Stimulated activated CD4-positive, alpha-beta T cell treated with anti-CD3 and anti-CD28 coated beads, TNF-alpha, amount 100 ng/mL, for 1 hour (primary cell): ENCODE measurements at regions not wholly inside any gene's neighbourhood (a gene's known extent, or its start where the extent isn't known, plus 50 kb on each side); places are given as distances from the start of the nearest gene placed in this dataset.

ENCODE experiments used
- DNase-seq, 3 donors: peaks; one replicate each; pipeline ENCODE4 v3.0.0-alpha.2; 2020; ENCODE audit warnings: low read depth in 3 of 3, low spot score in 1 of 3

GRCh38 chr1:21347072-21347581 is 56.9 kb upstream of the ECE1 start:
- no peak for DNase-seq

GRCh38 chr1:21346365-21347071 is 56.3 kb upstream of the ECE1 start:
- DNase-seq: no peak

- no peak for DNase-seq
Observed at GRCh38 chr1:21344750-21345443, 54.6 kb upstream of the ECE1 start.

- no peak for DNase-seq
Observed at GRCh38 chr1:21344098-21344749, 54.0 kb upstream of the ECE1 start.

GRCh38 chr1:21342961-21343838 is 52.9 kb upstream of the ECE1 start:
- DNase-seq: no peak

DNA sequence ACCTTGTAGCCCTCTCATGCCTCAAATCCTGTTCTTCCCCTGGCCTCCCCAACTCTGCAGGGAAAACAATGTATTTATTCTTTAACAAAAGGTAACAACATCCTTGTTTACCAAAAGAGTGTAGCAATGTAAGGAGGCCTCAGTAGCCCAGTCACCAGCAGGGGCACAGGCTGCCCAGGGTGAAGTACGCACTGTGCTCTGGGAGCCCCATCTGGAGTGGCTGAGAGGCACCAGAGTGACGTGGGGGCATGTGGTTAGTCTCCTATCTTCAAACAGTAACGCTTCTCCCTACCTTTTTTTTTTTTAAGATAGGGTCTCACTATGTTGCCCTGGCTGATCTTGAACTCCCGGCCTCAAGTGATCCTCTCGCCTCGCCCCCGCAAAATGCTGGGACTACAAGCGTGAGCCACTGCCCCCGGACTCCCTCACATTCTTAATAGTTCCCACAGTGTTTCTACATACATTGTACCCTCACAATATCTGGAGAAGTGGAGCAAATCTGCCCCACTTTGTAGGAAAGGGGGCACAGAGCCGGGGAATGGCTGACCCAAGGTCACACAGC is 51.3 kb upstream of the ECE1 start:
- no peak for DNase-seq

DNA sequence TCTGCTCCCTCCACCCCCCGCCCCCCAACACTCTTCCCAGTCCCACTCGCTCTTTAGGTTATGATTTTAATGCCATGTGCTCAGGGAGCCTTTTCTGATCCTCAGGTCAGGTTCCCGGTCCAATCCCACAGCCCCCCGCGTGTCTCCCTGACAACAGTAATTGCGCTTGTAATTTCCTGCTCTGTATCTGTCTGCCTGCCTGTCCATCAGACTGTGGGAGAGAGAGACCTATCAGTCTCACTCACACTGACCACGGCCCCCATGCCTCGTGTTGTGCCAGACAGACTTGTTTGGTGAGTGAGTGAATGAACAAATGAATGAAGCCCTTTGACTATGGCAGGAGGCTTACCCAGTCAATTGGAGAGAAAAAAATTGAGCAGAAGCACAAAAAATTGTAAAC is 50.8 kb upstream of the ECE1 start:
- no peak for DNase-seq

- DNase-seq: no peak
Observed at GRCh38 chr1:21340230-21340945, 50.1 kb upstream of the ECE1 start.
